Lower leg skin (tissue), 4 donors: ENCODE measurements at regions not wholly inside any gene's neighbourhood (a gene's known extent, or its start where the extent isn't known, plus 50 kb on each side); places are given as distances from the start of the nearest gene placed in this dataset.
"Not testable (repeated sequence)": the region's sequence is repeated elsewhere in the genome, so short reads cannot be mapped to it uniquely, and the experiment has no call there.

Experiments
- DNase-seq, 2 donors: peaks; one replicate each; pipeline ENCODE4 v3.0.0-alpha.2; 2019; ENCODE audit warnings: low spot score in 2 of 2
- H3K4me3 ChIP-seq: fragments of 200-600 bp; sonication (generic); 2 replicates; pipeline ENCODE4 v1.5.1; 2017; ENCODE audit warnings: mild to moderate bottlenecking, low read depth; ENCODE audit not compliant: poor library complexity, severe bottlenecking
- POLR2A ChIP-seq, 2 donors: fragments of 450-650 bp; IDR thresholded peaks; one replicate each; pipeline ENCODE4 v1.6.1; 2016 to 2017; ENCODE audit warnings: antibody characterized with exemption in 2 of 2, mild to moderate bottlenecking in 1 of 2, moderate library complexity in 1 of 2
- WGBS, 2 donors: methylation state at CpG; one replicate each; pipeline ENCODE4 v1.1.5; 2018; 5-methylcytosine and 5-hydroxymethylcytosine counted together
- intact Hi-C: fragments of 100-400 bp; cut with DNase I; formaldehyde crosslinking; loops from one replicate; pipeline ENCODE4 v1.15.0; 2023; ENCODE audit warnings: low total_unique reads
- TF ChIP-seq, protein P1 (sequence below), 3 donors: fragments of 450-650 bp; IDR thresholded peaks; one replicate each; pipeline ENCODE4 v1.5.1; 2016; ENCODE audit warnings: antibody characterized with exemption in 3 of 3, mild to moderate bottlenecking in 3 of 3, moderate library complexity in 2 of 3

- no peak for DNase-seq
- TF ChIP-seq, protein P1, sequence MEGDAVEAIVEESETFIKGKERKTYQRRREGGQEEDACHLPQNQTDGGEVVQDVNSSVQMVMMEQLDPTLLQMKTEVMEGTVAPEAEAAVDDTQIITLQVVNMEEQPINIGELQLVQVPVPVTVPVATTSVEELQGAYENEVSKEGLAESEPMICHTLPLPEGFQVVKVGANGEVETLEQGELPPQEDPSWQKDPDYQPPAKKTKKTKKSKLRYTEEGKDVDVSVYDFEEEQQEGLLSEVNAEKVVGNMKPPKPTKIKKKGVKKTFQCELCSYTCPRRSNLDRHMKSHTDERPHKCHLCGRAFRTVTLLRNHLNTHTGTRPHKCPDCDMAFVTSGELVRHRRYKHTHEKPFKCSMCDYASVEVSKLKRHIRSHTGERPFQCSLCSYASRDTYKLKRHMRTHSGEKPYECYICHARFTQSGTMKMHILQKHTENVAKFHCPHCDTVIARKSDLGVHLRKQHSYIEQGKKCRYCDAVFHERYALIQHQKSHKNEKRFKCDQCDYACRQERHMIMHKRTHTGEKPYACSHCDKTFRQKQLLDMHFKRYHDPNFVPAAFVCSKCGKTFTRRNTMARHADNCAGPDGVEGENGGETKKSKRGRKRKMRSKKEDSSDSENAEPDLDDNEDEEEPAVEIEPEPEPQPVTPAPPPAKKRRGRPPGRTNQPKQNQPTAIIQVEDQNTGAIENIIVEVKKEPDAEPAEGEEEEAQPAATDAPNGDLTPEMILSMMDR (IDR thresholded peaks at IDR 0.05): no peak
- TF ChIP-seq POLR2A (IDR thresholded peaks at IDR 0.05): no peak
- H3K4me3 ChIP-seq: no peak overlapping the region
- intact Hi-C loops: no loop called here
- WGBS, 2 donors: 67 to 74% methylated on average over 3 of the region's 3 CpGs
These were observed 152.2 kb upstream of the TRPM3 start for GRCh38 chr9:71273613-71274012.

DNA sequence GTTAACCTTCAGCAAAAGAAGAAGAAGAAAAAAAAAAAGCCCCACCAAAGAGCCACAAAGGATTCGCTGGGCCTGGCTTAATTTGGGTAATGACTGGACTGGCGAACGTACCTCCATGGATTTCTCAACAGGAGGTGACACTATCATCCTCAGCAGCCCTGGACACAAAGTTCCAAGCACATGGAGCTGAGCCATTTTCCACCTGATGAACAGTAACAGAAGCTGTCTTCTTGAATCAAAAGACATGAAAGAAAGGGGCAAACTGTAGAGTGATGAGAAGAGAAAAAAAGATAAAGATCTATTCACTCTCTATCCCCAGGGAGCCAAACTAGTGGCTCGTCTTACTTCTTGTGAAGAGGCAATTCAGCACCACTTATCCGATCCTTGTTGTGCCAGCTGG lies 150.2 kb upstream of the TRPM3 start:
- no peak for DNase-seq
- intact Hi-C loops: no loop called here
- TF ChIP-seq POLR2A (IDR thresholded peaks at IDR 0.05): no peak
- TF ChIP-seq, protein P1 (IDR thresholded peaks at IDR 0.05): no peak
- 73 to 79% methylated on average over 5 of the region's 5 CpGs for WGBS, 2 donors
- H3K4me3 ChIP-seq: no peak overlapping the region

- H3K4me3 ChIP-seq: no peak overlapping the region
- no peak for TF ChIP-seq POLR2A (IDR thresholded peaks at IDR 0.05)
- TF ChIP-seq, protein P1 (IDR thresholded peaks at IDR 0.05): no peak
- intact Hi-C loops: no loop called here
- DNase-seq: no peak
These were observed 149.1 kb upstream of the TRPM3 start for GRCh38 chr9:71270554-71270953.

- TF ChIP-seq POLR2A (IDR thresholded peaks at IDR 0.05): no peak
- TF ChIP-seq, protein P1 (IDR thresholded peaks at IDR 0.05): no peak
- DNase-seq: no peak
- H3K4me3 ChIP-seq: no peak overlapping the region
- intact Hi-C loops: no loop called here
- WGBS, 2 donors: 85 to 86% methylated on average over 4 of the region's 4 CpGs
These were observed 148.4 kb upstream of the TRPM3 start for GRCh38 chr9:71269859-71270258.

- WGBS, 2 donors: 76 to 78% methylated on average over 5 of the region's 5 CpGs
- TF ChIP-seq, protein P1 (IDR thresholded peaks at IDR 0.05): no peak
- no peak for TF ChIP-seq POLR2A (IDR thresholded peaks at IDR 0.05)
- no peak for DNase-seq
- H3K4me3 ChIP-seq: no peak overlapping the region
- intact Hi-C loops: no loop called here
These were observed 147.6 kb upstream of the TRPM3 start for GRCh38 chr9:71268871-71269635.

DNA sequence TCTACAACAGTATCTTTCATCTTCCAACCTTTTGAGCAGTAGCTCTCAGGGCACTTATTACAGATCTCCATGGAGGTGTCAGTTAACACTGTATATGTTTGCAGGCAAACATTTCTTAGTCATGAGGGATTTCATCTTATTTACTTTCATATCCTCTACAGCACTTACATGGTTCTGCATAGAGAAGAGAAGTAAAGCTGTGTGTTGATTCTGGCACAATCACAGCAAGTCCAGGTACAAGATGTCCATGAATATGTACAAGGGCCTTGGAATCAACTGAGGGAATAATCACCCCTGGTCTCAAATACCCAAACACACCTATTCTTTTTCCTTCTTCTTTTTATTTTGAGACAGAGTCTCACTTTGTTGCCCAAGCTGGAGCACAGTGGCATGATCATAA lies 142.0 kb upstream of the TRPM3 start:
- intact Hi-C loops: no loop called here
- TF ChIP-seq POLR2A (IDR thresholded peaks at IDR 0.05): no peak
- TF ChIP-seq, protein P1 (IDR thresholded peaks at IDR 0.05): no peak
- no peak overlapping the region for H3K4me3 ChIP-seq
- DNase-seq: no peak

GRCh38 chr9:71260419-71260818 lies 139.0 kb upstream of the TRPM3 start:
- H3K4me3 ChIP-seq, DNase-seq, intact Hi-C loops: not testable (repeated sequence)
- WGBS, 2 donors: 79 to 92% methylated on average over 2 of the region's 2 CpGs
